SK-N-SH (cell line): ENCODE measurements at regions not wholly inside any gene's neighbourhood (a gene's known extent, or its start where the extent isn't known, plus 50 kb on each side); places are given as distances from the start of the nearest gene placed in this dataset.

Experiments used
- CTCF ChIP-seq: fragments of 200-600 bp; sonication (generic); IDR thresholded peaks from 2 replicates; pipeline ENCODE4 v1.6.1; 2017; ENCODE audit warnings: antibody characterized with exemption, mild to moderate bottlenecking, moderate library complexity
- NFIC ChIP-seq: IDR thresholded peaks from 2 replicates; pipeline ENCODE4 v1.4.0; 2012; ENCODE audit warnings: borderline replicate concordance
- SIN3A ChIP-seq: IDR thresholded peaks from 2 replicates; pipeline ENCODE4 v1.6.1; 2012; ENCODE audit warnings: low read depth, mild to moderate bottlenecking, low read length, moderate library complexity, borderline replicate concordance
- TEAD4 ChIP-seq: IDR thresholded peaks from 2 replicates; pipeline ENCODE4 v1.4.0; 2012; ENCODE audit warnings: mild to moderate bottlenecking, borderline replicate concordance; ENCODE audit not compliant: insufficient read depth

- no peak for TF ChIP-seq CTCF
- no peak for TF ChIP-seq SIN3A
- no peak for TF ChIP-seq NFIC
- no peak for TF ChIP-seq TEAD4
Measured at GRCh38 chr18:10248738-10249137, 205.7 kb upstream of the APCDD1 start.
